Spleen (tissue), 11 donors: ENCODE measurements at regions not wholly inside any gene's neighbourhood (a gene's known extent, or its start where the extent isn't known, plus 50 kb on each side); places are given as distances from the start of the nearest gene placed in this dataset.

Experiments used
- DNase-seq: peaks from one replicate; pipeline ENCODE4 v3.0.0-alpha.2; 2020
- H3K27ac ChIP-seq, 8 donors: fragments of 200-600 bp; sonication (generic) in 7 of 8; 1 replicate in 4 of 8; 2 replicates in 4 of 8; pipeline versions ENCODE4 v1.5.0 to v1.8.0; 2016 to 2021; ENCODE audit warnings: inconsistent platforms in 4 of 8, mild to moderate bottlenecking in 4 of 8, moderate library complexity in 1 of 8
- H3K27me3 ChIP-seq, 7 donors: fragments of 200-600 bp; sonication (generic) in 6 of 7; replicated peaks in 1 of 7; 1 replicate in 4 of 7; 2 replicates in 3 of 7; pipeline versions ENCODE4 v1.5.0 to v1.8.0; 2016 to 2021; ENCODE audit warnings: inconsistent platforms in 3 of 7, mild to moderate bottlenecking in 1 of 7
- H3K36me3 ChIP-seq, 6 donors: fragments of 200-600 bp; sonication (generic) in 5 of 6; 1 replicate in 4 of 6; 2 replicates in 2 of 6; pipeline versions ENCODE4 v1.5.0 to v1.8.0; 2016 to 2021; ENCODE audit warnings: inconsistent platforms in 2 of 6
- H3K4me1 ChIP-seq, 6 donors: fragments of 200-600 bp; sonication (generic) in 5 of 6; 1 replicate in 3 of 6; 2 replicates in 3 of 6; pipeline versions ENCODE4 v1.5.0 to v1.8.0; 2016 to 2021; ENCODE audit warnings: inconsistent platforms in 3 of 6
- H3K4me3 ChIP-seq, 8 donors: fragments of 200-600 bp; sonication (generic) in 7 of 8; 1 replicate in 4 of 8; 2 replicates in 4 of 8; pipeline versions ENCODE4 v1.5.0 to v1.8.0; 2016 to 2021; ENCODE audit warnings: inconsistent platforms in 4 of 8, mild to moderate bottlenecking in 4 of 8, moderate library complexity in 2 of 8
- H3K9me3 ChIP-seq, 8 donors: fragments of 200-600 bp; sonication (generic) in 7 of 8; 1 replicate in 4 of 8; 2 replicates in 4 of 8; pipeline versions ENCODE4 v1.5.0 to v1.8.0; 2016 to 2021; ENCODE audit warnings: inconsistent platforms in 4 of 8
- POLR2A ChIP-seq, 3 donors: fragments of 450-650 bp; IDR thresholded peaks; one replicate each; pipeline ENCODE4 v1.5.1; 2017; ENCODE audit warnings: antibody characterized with exemption in 3 of 3, mild to moderate bottlenecking in 1 of 3
- POLR2AphosphoS5 ChIP-seq, 3 donors: sonication (generic); formaldehyde crosslinking; IDR thresholded peaks; one replicate each; pipeline ENCODE4 v1.5.1; 2017; ENCODE audit warnings: antibody characterized with exemption in 3 of 3
- WGBS, 5 donors: extraction: QIAGEN DNeasy Blood & Tissue Kit in 3 of 5; methylation state at CpG; one replicate each; pipeline versions ENCODE4 v1.1.5 to v1.1.7; 2013 to 2018; 5-methylcytosine and 5-hydroxymethylcytosine counted together
- intact Hi-C: fragments of 100-400 bp; cut with DNase I; formaldehyde crosslinking; loops from one replicate; pipeline ENCODE4 v1.15.0; 2023; ENCODE audit warnings: low total_unique reads
- TF ChIP-seq, protein P1 (sequence below), 11 experiments: fragments of 200-600 bp in 7 of 11; fragments of 450-650 bp in 4 of 11; sonication (generic) in 4 of 11; IDR thresholded peaks in 8 of 11; conservative IDR thresholded peaks in 3 of 11; 1 replicate in 7 of 11; 2 replicates in 4 of 11; pipeline versions ENCODE4 v1.4.0 to v1.8.0; 2016 to 2021; ENCODE audit warnings: antibody characterized with exemption in 11 of 11, inconsistent platforms in 4 of 11, mild to moderate bottlenecking in 1 of 11
- donor health status: healthy with polysubstance abuse.
- donor health status: DM: no; HTN: no; CAD: no; lungs with moderate emphysema.
- donor health status: DM: no; HTN: no; CAD: no.
- donor health status: Bipolar disorder and iron deficiency.
- donor health status: healthy.
- donor health status: DM: no; HTN: no; CAD: no.
- donor health status: DM: yes; HTN: yes; CAD: no.

DNA sequence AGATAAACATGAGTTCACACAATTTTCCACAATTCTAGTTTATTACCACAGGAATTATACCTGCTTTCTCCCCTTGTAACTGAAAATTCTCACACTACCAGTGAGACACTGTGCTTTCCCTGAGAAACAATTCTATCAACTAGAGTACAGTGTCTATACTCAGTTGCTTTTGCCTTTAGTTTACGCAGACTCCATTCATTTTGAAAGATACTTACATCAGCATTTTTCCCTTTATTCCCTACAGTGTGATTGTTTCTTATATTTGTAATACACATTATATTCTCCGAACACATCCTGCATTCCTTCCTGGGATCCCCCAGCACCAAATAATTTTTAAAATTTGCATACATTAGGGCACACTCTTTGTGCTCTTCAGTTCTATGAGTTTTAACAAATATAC is 1455.5 kb downstream of the SUCLG1 start:
- Histone ChIP-seq H3K27me3 (no peaks in the 10 kb centered on the region), H3K27ac (no peak overlapping the region), H3K9me3 (peaks cover 0 to 16% (median 7%) of the 10 kb centered on the region in 8 donors), H3K4me1 (no peaks in the 10 kb centered on the region), H3K4me3 (no peak overlapping the region), H3K36me3 (no peaks in the 10 kb centered on the region)
- 72 to 97% (median 93%) methylated on average over 2 of the region's 2 CpGs for WGBS, 5 donors
- no peak for TF ChIP-seq POLR2A (IDR thresholded peaks at IDR 0.05)
- TF ChIP-seq, protein P1, sequence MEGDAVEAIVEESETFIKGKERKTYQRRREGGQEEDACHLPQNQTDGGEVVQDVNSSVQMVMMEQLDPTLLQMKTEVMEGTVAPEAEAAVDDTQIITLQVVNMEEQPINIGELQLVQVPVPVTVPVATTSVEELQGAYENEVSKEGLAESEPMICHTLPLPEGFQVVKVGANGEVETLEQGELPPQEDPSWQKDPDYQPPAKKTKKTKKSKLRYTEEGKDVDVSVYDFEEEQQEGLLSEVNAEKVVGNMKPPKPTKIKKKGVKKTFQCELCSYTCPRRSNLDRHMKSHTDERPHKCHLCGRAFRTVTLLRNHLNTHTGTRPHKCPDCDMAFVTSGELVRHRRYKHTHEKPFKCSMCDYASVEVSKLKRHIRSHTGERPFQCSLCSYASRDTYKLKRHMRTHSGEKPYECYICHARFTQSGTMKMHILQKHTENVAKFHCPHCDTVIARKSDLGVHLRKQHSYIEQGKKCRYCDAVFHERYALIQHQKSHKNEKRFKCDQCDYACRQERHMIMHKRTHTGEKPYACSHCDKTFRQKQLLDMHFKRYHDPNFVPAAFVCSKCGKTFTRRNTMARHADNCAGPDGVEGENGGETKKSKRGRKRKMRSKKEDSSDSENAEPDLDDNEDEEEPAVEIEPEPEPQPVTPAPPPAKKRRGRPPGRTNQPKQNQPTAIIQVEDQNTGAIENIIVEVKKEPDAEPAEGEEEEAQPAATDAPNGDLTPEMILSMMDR (IDR thresholded peaks at IDR 0.05 in 8 of 11, conservative IDR thresholded peaks at IDR 0.05 in 3 of 11): no peak
- TF ChIP-seq POLR2AphosphoS5 (IDR thresholded peaks at IDR 0.05): no peak
- no peak for DNase-seq
- intact Hi-C loops: no loop called here

DNA sequence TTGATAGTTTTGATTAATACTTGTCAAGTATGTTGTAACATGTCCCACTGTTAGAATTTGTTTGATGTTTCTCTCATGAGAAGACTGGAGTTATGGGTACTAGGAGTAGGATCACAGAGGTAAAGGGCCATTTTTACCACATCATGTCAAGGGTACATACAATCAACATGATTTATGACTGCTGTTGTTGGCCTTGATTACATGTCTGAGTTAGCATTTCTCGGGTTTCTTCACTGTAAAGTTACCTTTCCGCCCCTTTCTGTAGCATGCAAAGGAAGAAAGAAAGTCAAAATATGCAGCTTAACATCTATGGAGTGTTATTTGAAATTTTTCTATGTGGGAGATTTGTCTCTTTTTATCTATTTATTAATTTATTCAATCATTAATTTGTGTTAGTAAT is 1456.4 kb downstream of the SUCLG1 start:
- TF ChIP-seq POLR2A (IDR thresholded peaks at IDR 0.05): no peak
- TF ChIP-seq, protein P1 (IDR thresholded peaks at IDR 0.05 in 8 of 11, conservative IDR thresholded peaks at IDR 0.05 in 3 of 11): no peak
- peaks cover 0 to 11% (median 4%) of the 10 kb centered on the region in 8 donors for H3K9me3 ChIP-seq
- H3K4me3 ChIP-seq: no peak overlapping the region
- no peaks in the 10 kb centered on the region for H3K4me1 ChIP-seq
- 67 to 84% (median 74%) methylated on average over 2 of the region's 2 CpGs for WGBS, 5 donors
- no peak for DNase-seq
- H3K36me3 ChIP-seq: no peaks in the 10 kb centered on the region
- no peak overlapping the region for H3K27ac ChIP-seq
- H3K27me3 ChIP-seq: no peaks in the 10 kb centered on the region
- intact Hi-C loops: no loop called here

DNA sequence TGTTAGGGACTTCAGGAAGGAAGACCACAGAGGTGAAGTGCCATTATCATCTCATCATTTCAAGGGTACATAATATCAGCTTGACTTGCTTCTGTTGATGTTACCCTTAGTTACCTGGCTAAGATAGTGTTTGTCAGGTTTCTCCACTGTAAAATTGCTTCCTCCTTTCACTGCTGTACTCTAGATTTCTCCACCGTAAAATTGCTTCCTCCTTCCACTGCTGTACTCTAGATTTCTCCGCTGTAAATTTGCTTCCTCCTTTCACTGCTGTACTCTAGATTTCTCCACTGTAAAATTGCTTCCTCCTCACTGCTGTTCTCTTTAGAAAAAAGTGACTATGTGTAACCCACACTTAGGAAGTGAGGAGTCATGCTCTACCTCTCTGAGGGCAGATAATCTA is 1460.3 kb downstream of the SUCLG1 start:
- intact Hi-C loops: no loop called here
- H3K9me3 ChIP-seq: peaks cover 0 to 5% (median 0%) of the 10 kb centered on the region in 8 donors
- 11 to 36% (median 22%) methylated on average over 2 of the region's 2 CpGs for WGBS, 5 donors
- TF ChIP-seq POLR2A (IDR thresholded peaks at IDR 0.05): no peak
- no peak for TF ChIP-seq POLR2AphosphoS5 (IDR thresholded peaks at IDR 0.05)
- TF ChIP-seq, protein P1 (IDR thresholded peaks at IDR 0.05 in 8 of 11, conservative IDR thresholded peaks at IDR 0.05 in 3 of 11): no peak
- H3K4me3 ChIP-seq: no peak overlapping the region
- no peak for DNase-seq
- no peak overlapping the region for H3K27ac ChIP-seq
- no peaks in the 10 kb centered on the region for H3K4me1 ChIP-seq
- H3K27me3 ChIP-seq: no peaks in the 10 kb centered on the region
- no peaks in the 10 kb centered on the region for H3K36me3 ChIP-seq

DNA sequence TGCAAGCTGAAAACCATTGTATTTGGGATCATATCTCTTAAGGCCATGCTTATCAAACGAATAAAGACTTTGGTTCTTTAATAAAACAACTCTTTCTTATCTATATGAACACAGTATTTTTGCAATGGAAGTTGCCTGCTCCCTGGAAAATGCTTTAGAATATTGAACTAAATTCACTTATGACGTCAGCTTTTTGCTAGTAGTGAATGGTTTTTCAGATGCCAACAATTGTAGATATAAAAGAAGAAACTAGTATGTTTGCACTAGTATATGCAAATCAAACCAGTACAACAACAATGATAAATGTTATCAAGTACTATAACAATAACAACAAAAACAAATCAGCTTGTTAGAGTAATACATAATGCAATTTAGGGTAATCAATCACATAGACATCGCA is 1462.9 kb downstream of the SUCLG1 start:
- 71 to 86% (median 79%) methylated on average over 3 of the region's 3 CpGs for WGBS, 5 donors
- intact Hi-C loops: no loop called here
- no peak for TF ChIP-seq POLR2AphosphoS5 (IDR thresholded peaks at IDR 0.05)
- TF ChIP-seq, protein P1 (IDR thresholded peaks at IDR 0.05 in 8 of 11, conservative IDR thresholded peaks at IDR 0.05 in 3 of 11): no peak
- TF ChIP-seq POLR2A (IDR thresholded peaks at IDR 0.05): no peak
- Histone ChIP-seq H3K4me1 (no peaks in the 10 kb centered on the region), H3K36me3 (no peaks in the 10 kb centered on the region), H3K9me3 (peaks cover 0 to 8% (median 0%) of the 10 kb centered on the region in 8 donors), H3K27ac (no peak overlapping the region), H3K4me3 (no peak overlapping the region), H3K27me3 (no peaks in the 10 kb centered on the region)
- DNase-seq: no peak
